Kidney epithelial cell (primary cell): ENCODE measurements at regions not wholly inside any gene's neighbourhood (a gene's known extent, or its start where the extent isn't known, plus 50 kb on each side); places are given as distances from the start of the nearest gene placed in this dataset.

ENCODE experiments used
- DNase-seq: peaks from one replicate; pipeline ENCODE4 v3.0.0-alpha.2; 2010; ENCODE audit warnings: low read depth
- H3K27me3 ChIP-seq: 2 replicates; pipeline ENCODE4 v1.6.0; 2011; ENCODE audit warnings: low read length; ENCODE audit not compliant: control insufficient read depth, insufficient read depth
- H3K36me3 ChIP-seq: 2 replicates; pipeline ENCODE4 v1.5.1; 2011; ENCODE audit warnings: low read length; ENCODE audit not compliant: control insufficient read depth, insufficient read depth
- H3K4me3 ChIP-seq: 2 replicates; pipeline ENCODE4 v1.5.1; 2011; ENCODE audit warnings: low read depth, mild to moderate bottlenecking, control low read depth, low read length
- TF ChIP-seq, protein P1 (sequence below): IDR thresholded peaks from 2 replicates; pipeline ENCODE4 v1.5.1; 2011; ENCODE audit warnings: mild to moderate bottlenecking, moderate library complexity, low read length, control low read depth, inconsistent platforms; ENCODE audit not compliant: insufficient read depth, poor library complexity, severe bottlenecking

GRCh38 chr18:75140296-75140695 lies 68.6 kb downstream of the PTGR3 start:
- H3K27me3 ChIP-seq, result no peaks in the 10 kb centered on the region
- H3K36me3 ChIP-seq, result no peaks in the 10 kb centered on the region
- no peak for DNase-seq
- H3K4me3 ChIP-seq, result no peak overlapping the region
- TF ChIP-seq, protein P1, sequence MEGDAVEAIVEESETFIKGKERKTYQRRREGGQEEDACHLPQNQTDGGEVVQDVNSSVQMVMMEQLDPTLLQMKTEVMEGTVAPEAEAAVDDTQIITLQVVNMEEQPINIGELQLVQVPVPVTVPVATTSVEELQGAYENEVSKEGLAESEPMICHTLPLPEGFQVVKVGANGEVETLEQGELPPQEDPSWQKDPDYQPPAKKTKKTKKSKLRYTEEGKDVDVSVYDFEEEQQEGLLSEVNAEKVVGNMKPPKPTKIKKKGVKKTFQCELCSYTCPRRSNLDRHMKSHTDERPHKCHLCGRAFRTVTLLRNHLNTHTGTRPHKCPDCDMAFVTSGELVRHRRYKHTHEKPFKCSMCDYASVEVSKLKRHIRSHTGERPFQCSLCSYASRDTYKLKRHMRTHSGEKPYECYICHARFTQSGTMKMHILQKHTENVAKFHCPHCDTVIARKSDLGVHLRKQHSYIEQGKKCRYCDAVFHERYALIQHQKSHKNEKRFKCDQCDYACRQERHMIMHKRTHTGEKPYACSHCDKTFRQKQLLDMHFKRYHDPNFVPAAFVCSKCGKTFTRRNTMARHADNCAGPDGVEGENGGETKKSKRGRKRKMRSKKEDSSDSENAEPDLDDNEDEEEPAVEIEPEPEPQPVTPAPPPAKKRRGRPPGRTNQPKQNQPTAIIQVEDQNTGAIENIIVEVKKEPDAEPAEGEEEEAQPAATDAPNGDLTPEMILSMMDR, result no peak

DNA sequence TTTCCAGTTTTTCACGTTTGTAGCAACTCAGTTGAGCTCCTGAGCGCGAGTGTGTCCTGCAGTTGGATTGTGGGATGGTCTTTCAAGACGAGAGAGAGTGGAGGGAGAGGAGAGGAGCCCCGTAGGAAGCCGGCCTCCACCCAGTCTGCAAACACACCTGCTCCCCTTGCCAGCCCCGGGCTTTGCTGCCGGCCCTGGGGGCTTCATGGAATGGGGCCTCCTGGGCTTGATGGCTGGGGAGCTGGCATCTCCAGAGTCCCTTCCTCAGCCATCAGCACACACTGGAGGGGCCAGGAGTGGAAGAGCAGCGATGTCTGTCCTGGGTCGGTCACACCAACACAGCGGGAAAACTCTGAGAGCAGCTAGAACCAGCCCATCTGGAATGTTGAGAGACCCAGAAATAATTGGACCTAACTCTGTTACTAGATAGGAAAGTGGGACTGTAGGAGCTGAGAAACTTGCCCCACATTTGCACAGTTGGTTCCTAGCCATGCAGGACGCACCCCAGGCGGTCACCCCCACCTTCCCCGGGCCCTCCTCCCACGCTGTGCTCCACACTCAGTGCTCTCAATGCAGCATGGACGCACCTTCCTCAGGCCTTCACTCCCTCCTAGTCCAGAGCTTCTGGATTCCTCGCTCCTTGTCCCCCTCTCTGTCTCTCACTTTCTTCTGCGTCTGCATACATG lies 69.6 kb downstream of the PTGR3 start:
- Histone ChIP-seq H3K4me3 (no peak overlapping the region), H3K36me3 (no peaks in the 10 kb centered on the region), H3K27me3 (no peaks in the 10 kb centered on the region)
- TF ChIP-seq, protein P1, result no peak
- DNase-seq, result no peak

GRCh38 chr18:75137346-75137877 lies 71.5 kb downstream of the PTGR3 start:
- TF ChIP-seq, protein P1, result no peak

GRCh38 chr18:75135158-75135725 lies 73.7 kb downstream of the PTGR3 start:
- no peak overlapping the region for H3K4me3 ChIP-seq
- H3K36me3 ChIP-seq, result no peaks in the 10 kb centered on the region
- H3K27me3 ChIP-seq, result peaks cover 9% of the 10 kb centered on the region
- TF ChIP-seq, protein P1, result no peak
- no peak for DNase-seq

More at GRCh38 chr18:75137346-75137877, 71.5 kb downstream of the PTGR3 start:
- Histone ChIP-seq H3K4me3 (no peak overlapping the region), H3K36me3 (no peaks in the 10 kb centered on the region), H3K27me3 (peaks cover 7% of the 10 kb centered on the region)
- DNase-seq, result no peak

GRCh38 chr18:75134611-75134975 lies 74.3 kb downstream of the PTGR3 start:
- TF ChIP-seq, protein P1, result no peak
- Histone ChIP-seq H3K4me3 (no peak overlapping the region), H3K36me3 (no peaks in the 10 kb centered on the region), H3K27me3 (peaks cover 9% of the 10 kb centered on the region)
- DNase-seq, result no peak
